ENCODE measurements at regions not wholly inside any gene's neighbourhood (a gene's known extent, or its start where the extent isn't known, plus 50 kb on each side); places are given as distances from the start of the nearest gene placed in this dataset.

- TF ChIP-seq ZNF462 (CRISPR knock-in tag; IDR thresholded peaks at IDR 0.05): no peak
- no peak for TF ChIP-seq REST (IDR thresholded peaks at IDR 0.05; ENCODE audit: unreplicated experiment)
- TF ChIP-seq NANOG (IDR thresholded peaks at IDR 0.05; ENCODE audit: borderline replicate concordance): no peak
- TF ChIP-seq ETS1 (IDR thresholded peaks at IDR 0.05): no peak
Observed at GRCh38 chr13:23074075-23074828, 106.5 kb upstream of the SGCG start (continued).

Data from GM23338 (cell line).